ENCODE measurements at regions not wholly inside any gene's neighbourhood (a gene's known extent, or its start where the extent isn't known, plus 50 kb on each side); places are given as distances from the start of the nearest gene placed in this dataset.

- no peak for TF ChIP-seq CTCF (IDR thresholded peaks at IDR 0.05 in 8 of 11, conservative IDR thresholded peaks at IDR 0.05 in 3 of 11)
- TF ChIP-seq POLR2A (IDR thresholded peaks at IDR 0.05), result no peak
- no peak for TF ChIP-seq POLR2AphosphoS5 (IDR thresholded peaks at IDR 0.05)
These were observed 222.3 kb upstream of the SPOCK3 start for GRCh38 chr4:167456619-167457018.

Measured in spleen (tissue), 7 donors.